Prostate gland (tissue), 2 donors: ENCODE measurements at regions not wholly inside any gene's neighbourhood (a gene's known extent, or its start where the extent isn't known, plus 50 kb on each side); places are given as distances from the start of the nearest gene placed in this dataset.

Source experiments
- DNase-seq: peaks from one replicate; pipeline ENCODE4 v3.0.0-alpha.2; 2019; ENCODE audit warnings: low spot score
- H3K27ac ChIP-seq, 2 donors: fragments of 200-600 bp; sonication (generic); 2 replicates each; pipeline ENCODE4 v1.5.1; 2017 to 2019
- H3K27me3 ChIP-seq: fragments of 200-600 bp; sonication (generic); replicated peaks from 2 replicates; pipeline ENCODE4 v1.5.1; 2019; ENCODE audit not compliant: insufficient read depth
- H3K36me3 ChIP-seq, 2 donors: fragments of 200-600 bp; sonication (generic); 1 replicate in 1 of 2; 2 replicates in 1 of 2; pipeline versions ENCODE4 v1.5.1 to v1.8.1; 2017 to 2019
- H3K4me1 ChIP-seq: fragments of 200-600 bp; sonication (generic); replicated peaks from 2 replicates; pipeline ENCODE4 v1.5.1; 2019
- H3K4me3 ChIP-seq, 2 donors: fragments of 200-600 bp; sonication (generic); 2 replicates each; pipeline ENCODE4 v1.5.1; 2017 to 2019
- H3K9me3 ChIP-seq: fragments of 200-600 bp; sonication (generic); 2 replicates; pipeline ENCODE4 v1.5.1; 2017
- POLR2A ChIP-seq: fragments of 450-650 bp; IDR thresholded peaks from one replicate; pipeline ENCODE4 v1.6.1; 2016; ENCODE audit warnings: antibody characterized with exemption, mild to moderate bottlenecking
- POLR2AphosphoS5 ChIP-seq: sonication (generic); formaldehyde crosslinking; IDR thresholded peaks from one replicate; pipeline ENCODE4 v1.6.1; 2017; ENCODE audit warnings: antibody characterized with exemption
- WGBS: methylation state at CpG from one replicate; pipeline ENCODE4 v1.1.5; 2018; 5-methylcytosine and 5-hydroxymethylcytosine counted together
- intact Hi-C: fragments of 100-400 bp; cut with DNase I; formaldehyde crosslinking; loops from one replicate; pipeline ENCODE4 v1.14.2; 2022
- TF ChIP-seq, protein P1 (sequence below), 4 experiments: fragments of 200-600 bp in 2 of 4; fragments of 450-650 bp in 2 of 4; sonication (generic) in 2 of 4; IDR thresholded peaks; 1 replicate in 3 of 4; 2 replicates in 1 of 4; pipeline ENCODE4 v1.5.1; 2016 to 2019; ENCODE audit warnings: antibody characterized with exemption in 4 of 4, mild to moderate bottlenecking in 2 of 4, moderate library complexity in 2 of 4

DNA sequence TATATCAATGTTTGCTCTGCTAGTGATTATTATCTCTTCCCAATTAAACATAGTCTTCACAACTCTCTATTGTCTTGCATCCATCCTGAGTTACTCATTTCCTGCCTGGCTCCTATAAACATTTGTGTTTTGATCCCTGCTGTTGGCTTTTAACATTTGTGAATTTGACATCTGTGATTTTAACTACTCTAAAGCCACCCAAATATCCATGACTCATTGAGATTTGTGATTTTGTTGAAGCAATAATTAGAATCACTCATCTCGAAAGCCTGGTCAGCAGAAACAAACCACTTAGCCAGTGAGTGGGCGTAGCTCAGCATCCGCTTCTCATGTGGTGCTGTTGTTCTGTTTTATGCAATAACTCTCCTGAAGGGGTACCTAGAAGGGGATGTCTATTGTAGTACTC is 174.3 kb upstream of the ZBTB20 start:
- no peaks in the 10 kb centered on the region for H3K27me3 ChIP-seq
- no peaks in the 10 kb centered on the region for H3K4me1 ChIP-seq
- WGBS = 47% methylated on average over 3 of the region's 3 CpGs
- no peak for DNase-seq
- no peaks in the 10 kb centered on the region for H3K36me3 ChIP-seq
- intact Hi-C loops = no loop called here
- TF ChIP-seq POLR2AphosphoS5 = no peak
- TF ChIP-seq POLR2A = no peak
- TF ChIP-seq, protein P1, sequence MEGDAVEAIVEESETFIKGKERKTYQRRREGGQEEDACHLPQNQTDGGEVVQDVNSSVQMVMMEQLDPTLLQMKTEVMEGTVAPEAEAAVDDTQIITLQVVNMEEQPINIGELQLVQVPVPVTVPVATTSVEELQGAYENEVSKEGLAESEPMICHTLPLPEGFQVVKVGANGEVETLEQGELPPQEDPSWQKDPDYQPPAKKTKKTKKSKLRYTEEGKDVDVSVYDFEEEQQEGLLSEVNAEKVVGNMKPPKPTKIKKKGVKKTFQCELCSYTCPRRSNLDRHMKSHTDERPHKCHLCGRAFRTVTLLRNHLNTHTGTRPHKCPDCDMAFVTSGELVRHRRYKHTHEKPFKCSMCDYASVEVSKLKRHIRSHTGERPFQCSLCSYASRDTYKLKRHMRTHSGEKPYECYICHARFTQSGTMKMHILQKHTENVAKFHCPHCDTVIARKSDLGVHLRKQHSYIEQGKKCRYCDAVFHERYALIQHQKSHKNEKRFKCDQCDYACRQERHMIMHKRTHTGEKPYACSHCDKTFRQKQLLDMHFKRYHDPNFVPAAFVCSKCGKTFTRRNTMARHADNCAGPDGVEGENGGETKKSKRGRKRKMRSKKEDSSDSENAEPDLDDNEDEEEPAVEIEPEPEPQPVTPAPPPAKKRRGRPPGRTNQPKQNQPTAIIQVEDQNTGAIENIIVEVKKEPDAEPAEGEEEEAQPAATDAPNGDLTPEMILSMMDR (IDR thresholded peaks at IDR 0.05) = no peak
- H3K4me3 ChIP-seq = no peak overlapping the region
- H3K27ac ChIP-seq = no peak overlapping the region
- no peaks in the 10 kb centered on the region for H3K9me3 ChIP-seq

DNA sequence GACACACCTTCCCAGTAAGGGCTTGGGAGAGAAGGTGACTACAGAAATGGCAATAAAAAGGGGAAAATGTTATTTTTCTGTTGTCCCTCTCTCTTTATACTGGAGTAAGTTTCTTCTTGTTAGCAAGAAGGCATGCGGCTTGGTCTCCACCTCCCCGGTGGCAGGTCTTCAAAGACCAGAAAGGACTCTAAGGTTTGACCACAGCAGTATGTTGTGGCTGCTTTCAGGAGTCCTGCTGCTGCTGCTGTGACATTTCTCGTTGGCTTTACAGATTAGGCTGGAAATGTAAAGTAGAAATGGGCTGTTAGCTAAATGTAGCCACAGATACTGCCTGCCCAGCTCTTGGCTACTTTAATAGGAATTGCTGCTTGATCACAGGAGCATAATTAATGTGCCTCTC is 175.8 kb upstream of the ZBTB20 start:
- H3K9me3 ChIP-seq = no peaks in the 10 kb centered on the region
- 73% methylated on average over 3 of the region's 3 CpGs for WGBS
- H3K27me3 ChIP-seq = no peaks in the 10 kb centered on the region
- intact Hi-C loops = no loop called here
- no peak overlapping the region for H3K4me3 ChIP-seq
- H3K4me1 ChIP-seq = no peaks in the 10 kb centered on the region
- no peaks in the 10 kb centered on the region for H3K36me3 ChIP-seq
- H3K27ac ChIP-seq = no peak overlapping the region
- TF ChIP-seq, protein P1 (IDR thresholded peaks at IDR 0.05) = no peak
- no peak for TF ChIP-seq POLR2A
- TF ChIP-seq POLR2AphosphoS5 = no peak
- no peak for DNase-seq

DNA sequence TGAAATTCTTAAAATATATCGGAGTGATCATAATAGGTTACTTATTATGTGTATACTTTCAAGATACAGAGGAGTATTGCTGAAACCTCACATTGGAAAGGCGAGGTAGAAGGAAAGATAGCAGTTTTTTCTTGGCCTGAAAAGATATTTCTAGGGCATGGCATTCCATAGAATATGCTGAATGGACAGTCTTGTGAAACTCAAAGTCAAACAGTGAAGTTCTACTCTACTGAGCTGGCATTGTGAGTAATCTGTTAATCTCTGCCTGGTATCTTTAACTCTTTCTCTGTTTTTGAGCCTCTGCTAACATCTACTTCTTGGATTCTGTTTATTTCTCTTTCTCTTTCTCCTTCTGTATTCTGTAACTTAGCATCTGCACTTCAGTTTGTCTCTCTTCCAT is 176.3 kb upstream of the ZBTB20 start:
- WGBS = 88% methylated on average over 2 of the region's 2 CpGs
- Histone ChIP-seq H3K27ac (no peak overlapping the region), H3K4me3 (no peak overlapping the region), H3K27me3 (no peaks in the 10 kb centered on the region), H3K36me3 (no peaks in the 10 kb centered on the region), H3K4me1 (no peaks in the 10 kb centered on the region), H3K9me3 (no peaks in the 10 kb centered on the region)
- TF ChIP-seq, protein P1 (IDR thresholded peaks at IDR 0.05) = no peak
- TF ChIP-seq POLR2A (no peak), POLR2AphosphoS5 (no peak)
- DNase-seq = no peak
- intact Hi-C loops = no loop called here

DNA sequence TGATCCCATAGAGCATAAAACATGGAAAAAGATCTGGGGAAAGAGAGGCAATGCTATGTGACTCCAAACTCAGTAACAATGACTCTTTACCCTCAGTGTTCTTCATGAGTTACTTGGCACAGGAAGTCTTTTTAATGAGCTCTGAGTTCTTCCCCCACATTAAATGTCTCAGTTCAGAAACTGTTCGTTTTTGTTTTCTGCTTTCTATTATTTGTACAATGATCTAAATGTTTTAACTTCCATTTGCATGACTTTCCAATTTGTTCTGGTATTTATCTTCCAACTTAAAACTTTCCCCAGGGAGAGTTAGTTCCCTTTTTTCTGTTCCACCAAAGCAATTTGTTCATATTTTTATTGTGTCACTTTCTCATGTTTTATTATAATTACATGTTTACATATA is 177.0 kb upstream of the ZBTB20 start:
- H3K36me3 ChIP-seq = no peaks in the 10 kb centered on the region
- no peak for DNase-seq
- no peaks in the 10 kb centered on the region for H3K27me3 ChIP-seq
- intact Hi-C loops = no loop called here
- H3K9me3 ChIP-seq = no peaks in the 10 kb centered on the region
- no peak overlapping the region for H3K4me3 ChIP-seq
- H3K4me1 ChIP-seq = no peaks in the 10 kb centered on the region
- no peak overlapping the region for H3K27ac ChIP-seq
- WGBS = 26% methylated on average over 1 of the region's 1 CpG
- TF ChIP-seq POLR2AphosphoS5 = no peak
- no peak for TF ChIP-seq POLR2A
- TF ChIP-seq, protein P1 (IDR thresholded peaks at IDR 0.05) = no peak

DNA sequence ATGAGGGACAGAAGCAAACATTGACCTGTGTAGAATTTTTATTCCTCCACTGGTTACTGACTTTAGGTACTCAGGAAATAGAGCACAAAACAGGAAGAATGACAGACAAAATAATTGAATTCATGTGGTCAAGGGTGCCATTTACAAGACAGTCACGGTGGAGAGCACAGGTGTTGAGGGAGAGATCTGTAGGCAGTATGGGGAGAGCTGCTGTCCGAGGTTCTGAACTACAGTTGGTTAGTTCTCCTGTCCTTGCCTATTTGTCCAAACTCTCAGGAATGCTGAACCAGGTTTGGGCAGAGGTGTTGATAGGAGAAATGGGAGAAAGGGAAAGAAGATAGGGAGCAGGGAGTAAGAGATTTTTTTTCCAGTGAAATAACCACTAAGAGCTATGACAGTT is 178.5 kb upstream of the ZBTB20 start:
- intact Hi-C loops = no loop called here
- Histone ChIP-seq H3K27me3 (no peaks in the 10 kb centered on the region), H3K9me3 (no peaks in the 10 kb centered on the region), H3K27ac (no peak overlapping the region), H3K36me3 (no peaks in the 10 kb centered on the region), H3K4me1 (no peaks in the 10 kb centered on the region), H3K4me3 (no peak overlapping the region)
- no peak for DNase-seq
- WGBS = 12% methylated on average over 2 of the region's 2 CpGs
- TF ChIP-seq POLR2A = no peak
- TF ChIP-seq, protein P1 (IDR thresholded peaks at IDR 0.05) = no peak
- no peak for TF ChIP-seq POLR2AphosphoS5
